HG03139 (cell line): ENCODE measurements at regions not wholly inside any gene's neighbourhood (a gene's known extent, or its start where the extent isn't known, plus 50 kb on each side); places are given as distances from the start of the nearest gene placed in this dataset.

Source experiments
- ATAC-seq: cut with Tn5 transposase; IDR thresholded peaks from one replicate; pipeline ENCODE4 v1.9.1; 2021; ENCODE audit not compliant: unreplicated experiment

GRCh38 chr5:156103155-156103885, 223.6 kb upstream of the SGCD start:
- no peak for ATAC-seq

GRCh38 chr5:156109317-156110023, 217.5 kb upstream of the SGCD start:
- no peak for ATAC-seq

- ATAC-seq = no peak
Measured at GRCh38 chr5:156119692-156120091, 207.3 kb upstream of the SGCD start.

GRCh38 chr5:156120777-156121176, 206.2 kb upstream of the SGCD start:
- no peak for ATAC-seq

- ATAC-seq = no peak
Measured at GRCh38 chr5:156121234-156121633, 205.7 kb upstream of the SGCD start.

- ATAC-seq = no peak
Measured at GRCh38 chr5:156121882-156122281, 205.1 kb upstream of the SGCD start.

- ATAC-seq = no peak
Measured at GRCh38 chr5:156124708-156125107, 202.3 kb upstream of the SGCD start.

GRCh38 chr5:156125118-156125517, 201.8 kb upstream of the SGCD start:
- no peak for ATAC-seq

- ATAC-seq = no peak
Measured at GRCh38 chr5:156126716-156127115, 200.2 kb upstream of the SGCD start.

- no peak for ATAC-seq
Measured at GRCh38 chr5:156128026-156128425, 198.9 kb upstream of the SGCD start.

GRCh38 chr5:156134216-156134615, 192.7 kb upstream of the SGCD start:
- no peak for ATAC-seq

- ATAC-seq = no peak
Measured at GRCh38 chr5:156135531-156135930, 191.4 kb upstream of the SGCD start.

- no peak for ATAC-seq
Measured at GRCh38 chr5:156137071-156137869, 189.7 kb upstream of the SGCD start.

- no peak for ATAC-seq
Measured at GRCh38 chr5:156142867-156143266, 184.1 kb upstream of the SGCD start.

GRCh38 chr5:156147261-156147943, 179.6 kb upstream of the SGCD start:
- ATAC-seq = no peak

- no peak for ATAC-seq
Measured at GRCh38 chr5:156147944-156148285, 179.0 kb upstream of the SGCD start.

- ATAC-seq = no peak
Measured at GRCh38 chr5:156148301-156148700, 178.7 kb upstream of the SGCD start.

- ATAC-seq = no peak
Measured at GRCh38 chr5:156149213-156149612, 177.8 kb upstream of the SGCD start.

GRCh38 chr5:156153602-156154001, 173.4 kb upstream of the SGCD start:
- ATAC-seq = no peak

- ATAC-seq = no peak
Measured at GRCh38 chr5:156154757-156155156, 172.2 kb upstream of the SGCD start.

- no peak for ATAC-seq
Measured at GRCh38 chr5:156155598-156155997, 171.4 kb upstream of the SGCD start.
